ELF-1 (cell line): ENCODE measurements at regions not wholly inside any gene's neighbourhood (a gene's known extent, or its start where the extent isn't known, plus 50 kb on each side); places are given as distances from the start of the nearest gene placed in this dataset.

Experiments
- DNase-seq: peaks from one replicate; pipeline ENCODE4 v3.0.0-alpha.2; 2016; ENCODE audit warnings: low read depth, low spot score

- no peak for DNase-seq
Measured at GRCh38 chr3:21801631-21802030, 50.6 kb upstream of the ZNF385D start.

GRCh38 chr3:21803604-21804003 lies 52.6 kb upstream of the ZNF385D start:
- no peak for DNase-seq

GRCh38 chr3:21804330-21804729 lies 53.3 kb upstream of the ZNF385D start:
- DNase-seq: no peak

GRCh38 chr3:21806733-21807132 lies 55.7 kb upstream of the ZNF385D start:
- DNase-seq: no peak

GRCh38 chr3:21825684-21826083 lies 74.7 kb upstream of the ZNF385D start:
- DNase-seq: peak; percentile 23

- no peak for DNase-seq
Measured at GRCh38 chr3:21826416-21826815, 75.4 kb upstream of the ZNF385D start.

- DNase-seq: no peak
Measured at GRCh38 chr3:21830541-21830940, 79.5 kb upstream of the ZNF385D start.

GRCh38 chr3:21835264-21835663 lies 84.3 kb upstream of the ZNF385D start:
- DNase-seq: no peak

- DNase-seq: no peak
Measured at GRCh38 chr3:21836227-21836626, 85.2 kb upstream of the ZNF385D start.

GRCh38 chr3:21839176-21839575 lies 88.2 kb upstream of the ZNF385D start:
- DNase-seq: no peak

- peak; percentile 27 for DNase-seq
Measured at GRCh38 chr3:21839592-21839991, 88.6 kb upstream of the ZNF385D start.

GRCh38 chr3:21847005-21847404 lies 96.0 kb upstream of the ZNF385D start:
- no peak for DNase-seq

GRCh38 chr3:21859124-21860081 lies 108.4 kb upstream of the ZNF385D start:
- DNase-seq: no peak

- no peak for DNase-seq
Measured at GRCh38 chr3:21860082-21860475, 109.1 kb upstream of the ZNF385D start.

GRCh38 chr3:21860657-21861056 lies 109.6 kb upstream of the ZNF385D start:
- DNase-seq: no peak

GRCh38 chr3:21876782-21877181 lies 125.8 kb upstream of the ZNF385D start:
- no peak for DNase-seq

- no peak for DNase-seq
Measured at GRCh38 chr3:21877214-21877754, 126.3 kb upstream of the ZNF385D start.

GRCh38 chr3:21879184-21879886 lies 128.3 kb upstream of the ZNF385D start:
- no peak for DNase-seq

- DNase-seq: no peak
Measured at GRCh38 chr3:21888656-21889055, 137.6 kb upstream of the ZNF385D start.

- no peak for DNase-seq
Measured at GRCh38 chr3:21889166-21889565, 138.2 kb upstream of the ZNF385D start.

GRCh38 chr3:21892104-21892503 lies 141.1 kb upstream of the ZNF385D start:
- no peak for DNase-seq

GRCh38 chr3:21893242-21893641 lies 142.2 kb upstream of the ZNF385D start:
- DNase-seq: no peak
